Testis (tissue), 2 donors: ENCODE measurements at regions not wholly inside any gene's neighbourhood (a gene's known extent, or its start where the extent isn't known, plus 50 kb on each side); places are given as distances from the start of the nearest gene placed in this dataset.

ENCODE experiments used
- POLR2A ChIP-seq: fragments of 450-650 bp; IDR thresholded peaks from one replicate; pipeline ENCODE4 v1.6.1; 2017; ENCODE audit warnings: antibody characterized with exemption, mild to moderate bottlenecking, moderate library complexity
- TF ChIP-seq, protein P1 (sequence below), 3 experiments: fragments of 450-650 bp in 2 of 3; fragments of 200-600 bp in 1 of 3; sonication (generic) in 1 of 3; IDR thresholded peaks; one replicate each; pipeline ENCODE4 v1.5.1; 2016 to 2019; ENCODE audit warnings: antibody characterized with exemption in 3 of 3, mild to moderate bottlenecking in 2 of 3, moderate library complexity in 1 of 3

DNA sequence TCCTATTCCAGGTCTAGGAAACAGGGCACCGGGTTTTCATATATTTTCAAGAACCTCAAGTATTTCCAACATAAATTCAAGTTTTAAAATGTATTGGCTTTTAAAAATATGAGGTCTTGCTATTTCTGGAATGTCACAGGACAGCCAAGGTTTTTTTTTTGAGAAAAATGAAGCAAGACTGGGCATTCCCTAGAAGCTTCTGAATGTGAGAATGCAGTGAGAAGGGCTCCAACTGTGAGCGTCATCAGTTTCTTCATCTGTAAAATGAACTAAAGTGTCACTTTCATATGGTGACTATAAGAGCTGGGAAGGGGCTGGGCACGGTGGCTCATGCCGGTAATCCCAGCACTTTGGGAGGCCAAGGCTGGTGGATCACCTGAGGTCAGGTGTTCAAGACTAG lies 455.8 kb upstream of the MAF start:
- TF ChIP-seq, protein P1, sequence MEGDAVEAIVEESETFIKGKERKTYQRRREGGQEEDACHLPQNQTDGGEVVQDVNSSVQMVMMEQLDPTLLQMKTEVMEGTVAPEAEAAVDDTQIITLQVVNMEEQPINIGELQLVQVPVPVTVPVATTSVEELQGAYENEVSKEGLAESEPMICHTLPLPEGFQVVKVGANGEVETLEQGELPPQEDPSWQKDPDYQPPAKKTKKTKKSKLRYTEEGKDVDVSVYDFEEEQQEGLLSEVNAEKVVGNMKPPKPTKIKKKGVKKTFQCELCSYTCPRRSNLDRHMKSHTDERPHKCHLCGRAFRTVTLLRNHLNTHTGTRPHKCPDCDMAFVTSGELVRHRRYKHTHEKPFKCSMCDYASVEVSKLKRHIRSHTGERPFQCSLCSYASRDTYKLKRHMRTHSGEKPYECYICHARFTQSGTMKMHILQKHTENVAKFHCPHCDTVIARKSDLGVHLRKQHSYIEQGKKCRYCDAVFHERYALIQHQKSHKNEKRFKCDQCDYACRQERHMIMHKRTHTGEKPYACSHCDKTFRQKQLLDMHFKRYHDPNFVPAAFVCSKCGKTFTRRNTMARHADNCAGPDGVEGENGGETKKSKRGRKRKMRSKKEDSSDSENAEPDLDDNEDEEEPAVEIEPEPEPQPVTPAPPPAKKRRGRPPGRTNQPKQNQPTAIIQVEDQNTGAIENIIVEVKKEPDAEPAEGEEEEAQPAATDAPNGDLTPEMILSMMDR (IDR thresholded peaks at IDR 0.05): no peak
- no peak for TF ChIP-seq POLR2A
